Stimulated activated CD4-positive, alpha-beta T cell treated with anti-CD3 and anti-CD28 coated beads, TNF-alpha, amount 100 ng/mL, for 4 hours (primary cell): ENCODE measurements at regions not wholly inside any gene's neighbourhood (a gene's known extent, or its start where the extent isn't known, plus 50 kb on each side); places are given as distances from the start of the nearest gene placed in this dataset.
"Not testable (repeated sequence)": the region's sequence is repeated elsewhere in the genome, so short reads cannot be mapped to it uniquely, and the experiment has no call there.

ENCODE experiments used
- DNase-seq, 3 experiments: peaks; one replicate each; pipeline ENCODE4 v3.0.0-alpha.2; 2020; ENCODE audit warnings: low read depth in 3 of 3

GRCh38 chr14:96686126-96686525 lies 111.1 kb upstream of the VRK1 start:
- no peak for DNase-seq

GRCh38 chr14:96688629-96689028 lies 108.6 kb upstream of the VRK1 start:
- DNase-seq: no peak

- no peak for DNase-seq
These were observed 106.3 kb upstream of the VRK1 start for GRCh38 chr14:96690713-96691383.

GRCh38 chr14:96693252-96693820 lies 103.8 kb upstream of the VRK1 start:
- DNase-seq: no peak

- DNase-seq: no peak
These were observed 103.2 kb upstream of the VRK1 start for GRCh38 chr14:96693987-96694386.

- DNase-seq: no peak
These were observed 98.1 kb upstream of the VRK1 start for GRCh38 chr14:96698960-96699539.

- no peak for DNase-seq
These were observed 97.5 kb upstream of the VRK1 start for GRCh38 chr14:96699666-96700065.

GRCh38 chr14:96702831-96703230 lies 94.4 kb upstream of the VRK1 start:
- no peak for DNase-seq

GRCh38 chr14:96705422-96706092 lies 91.6 kb upstream of the VRK1 start:
- DNase-seq: no peak

- no peak for DNase-seq
These were observed 90.3 kb upstream of the VRK1 start for GRCh38 chr14:96706893-96707292.

- DNase-seq: no peak
These were observed 87.0 kb upstream of the VRK1 start for GRCh38 chr14:96710060-96710666.

GRCh38 chr14:96711559-96712267 lies 85.5 kb upstream of the VRK1 start:
- no peak for DNase-seq

- DNase-seq: no peak
These were observed 83.8 kb upstream of the VRK1 start for GRCh38 chr14:96713426-96713825.

GRCh38 chr14:96714537-96714936 lies 82.6 kb upstream of the VRK1 start:
- DNase-seq: not testable (repeated sequence)

GRCh38 chr14:96717116-96717515 lies 80.1 kb upstream of the VRK1 start:
- no peak for DNase-seq

GRCh38 chr14:96718407-96718806 lies 78.8 kb upstream of the VRK1 start:
- DNase-seq: no peak

GRCh38 chr14:96720702-96721101 lies 76.5 kb upstream of the VRK1 start:
- not testable (repeated sequence) for DNase-seq

- no peak for DNase-seq
These were observed 74.4 kb upstream of the VRK1 start for GRCh38 chr14:96722736-96723135.

GRCh38 chr14:96723946-96724345 lies 73.2 kb upstream of the VRK1 start:
- DNase-seq: no peak

GRCh38 chr14:96725232-96725631 lies 72.0 kb upstream of the VRK1 start:
- DNase-seq: no peak

- no peak for DNase-seq
These were observed 70.1 kb upstream of the VRK1 start for GRCh38 chr14:96727073-96727472.

GRCh38 chr14:96727491-96727890 lies 69.7 kb upstream of the VRK1 start:
- DNase-seq: no peak
